Adipocyte (in vitro differentiated cells): ENCODE measurements at regions not wholly inside any gene's neighbourhood (a gene's known extent, or its start where the extent isn't known, plus 50 kb on each side); places are given as distances from the start of the nearest gene placed in this dataset.
"Not testable (repeated sequence)": the region's sequence is repeated elsewhere in the genome, so short reads cannot be mapped to it uniquely, and the experiment has no call there.

Experiments used
- DNase-seq: peaks from one replicate; pipeline ENCODE4 v3.0.0-alpha.2; 2015; ENCODE audit warnings: low read depth
- H3K27me3 ChIP-seq: replicated peaks from 2 replicates; pipeline ENCODE4 v1.7.0; 2013; ENCODE audit warnings: mild to moderate bottlenecking, low read length, moderate library complexity; ENCODE audit not compliant: control insufficient read depth, insufficient read depth
- H3K36me3 ChIP-seq: 2 replicates; pipeline ENCODE4 v1.7.0; 2013; ENCODE audit warnings: low read length, mild to moderate bottlenecking, moderate library complexity; ENCODE audit not compliant: control insufficient read depth, insufficient read depth, severe bottlenecking
- H3K4me1 ChIP-seq: 2 replicates; pipeline ENCODE4 v1.7.0; 2013; ENCODE audit warnings: mild to moderate bottlenecking, low read length, moderate library complexity; ENCODE audit not compliant: control insufficient read depth, insufficient read depth
- H3K4me3 ChIP-seq: 2 replicates; pipeline ENCODE4 v1.7.0; 2013; ENCODE audit warnings: mild to moderate bottlenecking, low read length, moderate library complexity
- H3K9ac ChIP-seq: 2 replicates; pipeline ENCODE4 v1.7.0; 2013; ENCODE audit warnings: mild to moderate bottlenecking, low read length, moderate library complexity
- H3K9me3 ChIP-seq: 2 replicates; pipeline ENCODE4 v1.7.0; 2013; ENCODE audit warnings: mild to moderate bottlenecking, low read length, moderate library complexity; ENCODE audit not compliant: control insufficient read depth

- H3K9ac ChIP-seq: no peak overlapping the region
- H3K36me3 ChIP-seq: no peaks in the 10 kb centered on the region
- no peak overlapping the region for H3K4me3 ChIP-seq
- H3K4me1 ChIP-seq: no peaks in the 10 kb centered on the region
- no peaks in the 10 kb centered on the region for H3K9me3 ChIP-seq
- no peak for DNase-seq
- no peaks in the 10 kb centered on the region for H3K27me3 ChIP-seq
Observed at GRCh38 chr7:51617686-51618085, 301.1 kb upstream of the COBL start.

GRCh38 chr7:51613911-51614357 is 297.3 kb upstream of the COBL start:
- Histone ChIP-seq H3K9me3 (no peaks in the 10 kb centered on the region), H3K27me3 (no peaks in the 10 kb centered on the region), H3K9ac (no peak overlapping the region), H3K36me3 (no peaks in the 10 kb centered on the region), H3K4me3 (no peak overlapping the region), H3K4me1 (no peaks in the 10 kb centered on the region)
- no peak for DNase-seq

GRCh38 chr7:51611937-51612336 is 295.3 kb upstream of the COBL start:
- no peaks in the 10 kb centered on the region for H3K4me1 ChIP-seq
- H3K9me3 ChIP-seq: no peaks in the 10 kb centered on the region
- no peaks in the 10 kb centered on the region for H3K36me3 ChIP-seq
- DNase-seq: no peak
- H3K9ac ChIP-seq: no peak overlapping the region
- no peak overlapping the region for H3K4me3 ChIP-seq
- no peaks in the 10 kb centered on the region for H3K27me3 ChIP-seq

- no peaks in the 10 kb centered on the region for H3K27me3 ChIP-seq
- H3K9me3 ChIP-seq: no peaks in the 10 kb centered on the region
- H3K4me1 ChIP-seq: no peaks in the 10 kb centered on the region
- H3K9ac ChIP-seq: no peak overlapping the region
- H3K36me3 ChIP-seq: no peaks in the 10 kb centered on the region
- DNase-seq: no peak
- no peak overlapping the region for H3K4me3 ChIP-seq
Observed at GRCh38 chr7:51607447-51607846, 290.8 kb upstream of the COBL start.

GRCh38 chr7:51606601-51607154 is 290.1 kb upstream of the COBL start:
- no peaks in the 10 kb centered on the region for H3K27me3 ChIP-seq
- no peaks in the 10 kb centered on the region for H3K36me3 ChIP-seq
- H3K9me3 ChIP-seq: no peaks in the 10 kb centered on the region
- H3K4me1 ChIP-seq: no peaks in the 10 kb centered on the region
- no peak for DNase-seq
- H3K9ac ChIP-seq: no peak overlapping the region
- H3K4me3 ChIP-seq: no peak overlapping the region

- H3K27me3 ChIP-seq: no peaks in the 10 kb centered on the region
Observed at GRCh38 chr7:51602376-51602775, 285.8 kb upstream of the COBL start.

GRCh38 chr7:51601461-51601860 is 284.9 kb upstream of the COBL start:
- Histone ChIP-seq H3K36me3 (no peaks in the 10 kb centered on the region), H3K4me3 (no peak overlapping the region), H3K27me3 (no peaks in the 10 kb centered on the region), H3K9me3 (no peaks in the 10 kb centered on the region), H3K9ac (no peak overlapping the region), H3K4me1 (no peaks in the 10 kb centered on the region)
- DNase-seq: no peak

More at GRCh38 chr7:51602376-51602775, 285.8 kb upstream of the COBL start:
- Histone ChIP-seq H3K9ac (no peak overlapping the region), H3K4me1 (no peaks in the 10 kb centered on the region), H3K36me3 (no peaks in the 10 kb centered on the region), H3K9me3 (no peaks in the 10 kb centered on the region), H3K4me3 (no peak overlapping the region)
- no peak for DNase-seq

GRCh38 chr7:51599935-51600334 is 283.3 kb upstream of the COBL start:
- H3K9me3 ChIP-seq, H3K4me3 ChIP-seq, H3K36me3 ChIP-seq, H3K9ac ChIP-seq, H3K4me1 ChIP-seq, H3K27me3 ChIP-seq, DNase-seq: not testable (repeated sequence)

- H3K4me1 ChIP-seq: no peaks in the 10 kb centered on the region
- no peaks in the 10 kb centered on the region for H3K27me3 ChIP-seq
- no peaks in the 10 kb centered on the region for H3K36me3 ChIP-seq
- no peak for DNase-seq
- no peak overlapping the region for H3K4me3 ChIP-seq
- no peak overlapping the region for H3K9ac ChIP-seq
- no peaks in the 10 kb centered on the region for H3K9me3 ChIP-seq
Observed at GRCh38 chr7:51593628-51594027, 277.0 kb upstream of the COBL start.

- no peak overlapping the region for H3K4me3 ChIP-seq
- H3K9ac ChIP-seq: no peak overlapping the region
- DNase-seq: no peak
- no peaks in the 10 kb centered on the region for H3K4me1 ChIP-seq
- H3K27me3 ChIP-seq: no peaks in the 10 kb centered on the region
- H3K9me3 ChIP-seq: no peaks in the 10 kb centered on the region
- H3K36me3 ChIP-seq: no peaks in the 10 kb centered on the region
Observed at GRCh38 chr7:51592842-51593599, 276.4 kb upstream of the COBL start.

- no peak for DNase-seq
- Histone ChIP-seq H3K4me1 (no peaks in the 10 kb centered on the region), H3K9ac (no peak overlapping the region), H3K4me3 (no peak overlapping the region), H3K36me3 (no peaks in the 10 kb centered on the region), H3K27me3 (no peaks in the 10 kb centered on the region), H3K9me3 (peaks cover 2% of the 10 kb centered on the region)
Observed at GRCh38 chr7:51591223-51591622, 274.6 kb upstream of the COBL start.

GRCh38 chr7:51590746-51591145 is 274.1 kb upstream of the COBL start:
- Histone ChIP-seq H3K4me1 (no peaks in the 10 kb centered on the region), H3K36me3 (no peaks in the 10 kb centered on the region)

More at GRCh38 chr7:51590746-51591145, 274.1 kb upstream of the COBL start:
- H3K9ac ChIP-seq: no peak overlapping the region
- H3K27me3 ChIP-seq: no peaks in the 10 kb centered on the region
- H3K9me3 ChIP-seq: peaks cover 4% of the 10 kb centered on the region
- H3K4me3 ChIP-seq: no peak overlapping the region
- DNase-seq: no peak
